MM.1S (cell line): ENCODE measurements at regions not wholly inside any gene's neighbourhood (a gene's known extent, or its start where the extent isn't known, plus 50 kb on each side); places are given as distances from the start of the nearest gene placed in this dataset.

Experiments
- EZH2 ChIP-seq: fragments of 300-600 bp; sonication (generic); optimal IDR thresholded peaks from 2 replicates; pipeline ENCODE3; 2017; ENCODE audit warnings: low read depth, mild to moderate bottlenecking, antibody characterized with exemption, low read length, mixed read lengths
- EZH2phosphoT487 ChIP-seq: fragments of 300-600 bp; sonication (generic); IDR thresholded peaks from 2 replicates; pipeline ENCODE4 v1.6.1; 2018; ENCODE audit warnings: antibody characterized with exemption, low read length
- TF ChIP-seq, protein P1 (sequence below): fragments of 300-600 bp; sonication (generic); IDR thresholded peaks from 2 replicates; pipeline ENCODE4 v1.5.1; 2016; ENCODE audit warnings: antibody characterized with exemption, low read length, mixed read lengths

DNA sequence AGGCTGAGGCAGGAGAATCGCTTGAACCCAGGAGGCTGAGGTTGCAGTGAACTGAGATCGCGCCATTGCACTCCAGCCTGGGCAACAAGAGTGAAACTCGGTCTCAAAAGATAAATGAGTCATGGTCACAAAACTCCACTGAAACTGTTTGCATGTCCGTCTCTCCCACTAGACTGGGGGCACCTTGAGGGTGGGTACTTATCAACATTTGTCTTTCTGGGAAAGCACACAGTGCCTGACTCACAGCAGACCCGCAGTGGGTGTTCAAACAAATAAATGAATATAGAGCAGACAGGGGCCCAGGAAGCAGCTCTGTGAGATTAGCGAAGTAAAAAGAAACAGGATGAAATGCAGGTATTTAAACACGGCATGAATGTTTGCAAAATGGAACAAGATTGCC, 211.1 kb upstream of the GATA6 start:
- TF ChIP-seq, protein P1, sequence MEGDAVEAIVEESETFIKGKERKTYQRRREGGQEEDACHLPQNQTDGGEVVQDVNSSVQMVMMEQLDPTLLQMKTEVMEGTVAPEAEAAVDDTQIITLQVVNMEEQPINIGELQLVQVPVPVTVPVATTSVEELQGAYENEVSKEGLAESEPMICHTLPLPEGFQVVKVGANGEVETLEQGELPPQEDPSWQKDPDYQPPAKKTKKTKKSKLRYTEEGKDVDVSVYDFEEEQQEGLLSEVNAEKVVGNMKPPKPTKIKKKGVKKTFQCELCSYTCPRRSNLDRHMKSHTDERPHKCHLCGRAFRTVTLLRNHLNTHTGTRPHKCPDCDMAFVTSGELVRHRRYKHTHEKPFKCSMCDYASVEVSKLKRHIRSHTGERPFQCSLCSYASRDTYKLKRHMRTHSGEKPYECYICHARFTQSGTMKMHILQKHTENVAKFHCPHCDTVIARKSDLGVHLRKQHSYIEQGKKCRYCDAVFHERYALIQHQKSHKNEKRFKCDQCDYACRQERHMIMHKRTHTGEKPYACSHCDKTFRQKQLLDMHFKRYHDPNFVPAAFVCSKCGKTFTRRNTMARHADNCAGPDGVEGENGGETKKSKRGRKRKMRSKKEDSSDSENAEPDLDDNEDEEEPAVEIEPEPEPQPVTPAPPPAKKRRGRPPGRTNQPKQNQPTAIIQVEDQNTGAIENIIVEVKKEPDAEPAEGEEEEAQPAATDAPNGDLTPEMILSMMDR, result no peak
- TF ChIP-seq EZH2phosphoT487 (no peak), EZH2 (no peak)
